ENCODE measurements at regions not wholly inside any gene's neighbourhood (a gene's known extent, or its start where the extent isn't known, plus 50 kb on each side); places are given as distances from the start of the nearest gene placed in this dataset.

DNA sequence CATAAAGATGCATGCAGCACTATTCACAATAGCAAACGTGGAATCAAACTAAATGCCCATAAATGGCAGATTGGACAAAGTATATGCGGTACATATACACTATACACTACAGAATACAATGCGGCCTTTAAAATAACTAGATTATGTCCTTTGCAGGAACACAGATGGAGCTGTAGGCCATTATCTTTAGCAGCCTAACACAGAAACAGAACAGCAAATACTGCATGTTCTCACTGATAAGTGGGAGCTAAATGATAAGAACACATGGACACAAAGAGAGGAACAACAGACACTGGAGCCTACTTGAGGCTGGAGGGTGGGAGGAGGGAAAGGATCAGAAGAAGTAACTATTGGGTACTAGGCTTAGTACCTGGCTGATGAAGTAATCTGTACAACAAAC, 758.2 kb downstream of the TLE1 start:
- no peak for TF ChIP-seq MYC (IDR thresholded peaks at IDR 0.05; ENCODE audit: low read depth, low read length)
- TF ChIP-seq, protein P1, sequence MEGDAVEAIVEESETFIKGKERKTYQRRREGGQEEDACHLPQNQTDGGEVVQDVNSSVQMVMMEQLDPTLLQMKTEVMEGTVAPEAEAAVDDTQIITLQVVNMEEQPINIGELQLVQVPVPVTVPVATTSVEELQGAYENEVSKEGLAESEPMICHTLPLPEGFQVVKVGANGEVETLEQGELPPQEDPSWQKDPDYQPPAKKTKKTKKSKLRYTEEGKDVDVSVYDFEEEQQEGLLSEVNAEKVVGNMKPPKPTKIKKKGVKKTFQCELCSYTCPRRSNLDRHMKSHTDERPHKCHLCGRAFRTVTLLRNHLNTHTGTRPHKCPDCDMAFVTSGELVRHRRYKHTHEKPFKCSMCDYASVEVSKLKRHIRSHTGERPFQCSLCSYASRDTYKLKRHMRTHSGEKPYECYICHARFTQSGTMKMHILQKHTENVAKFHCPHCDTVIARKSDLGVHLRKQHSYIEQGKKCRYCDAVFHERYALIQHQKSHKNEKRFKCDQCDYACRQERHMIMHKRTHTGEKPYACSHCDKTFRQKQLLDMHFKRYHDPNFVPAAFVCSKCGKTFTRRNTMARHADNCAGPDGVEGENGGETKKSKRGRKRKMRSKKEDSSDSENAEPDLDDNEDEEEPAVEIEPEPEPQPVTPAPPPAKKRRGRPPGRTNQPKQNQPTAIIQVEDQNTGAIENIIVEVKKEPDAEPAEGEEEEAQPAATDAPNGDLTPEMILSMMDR (IDR thresholded peaks at IDR 0.05; ENCODE audit: extremely low read depth in 1 of 2, insufficient read depth in 1 of 2, low read depth in 1 of 2, low read length in 2 of 2), result no peak
- TF ChIP-seq EZH2 (IDR thresholded peaks at IDR 0.05; ENCODE audit: borderline replicate concordance, low read depth, low read length, severe bottlenecking), result no peak
- no peak for TF ChIP-seq POLR2AphosphoS5 (IDR thresholded peaks at IDR 0.05; ENCODE audit: insufficient read depth, low read depth, low read length)
- TF ChIP-seq MAX (IDR thresholded peaks at IDR 0.05; ENCODE audit: insufficient read depth, insufficient read length), result no peak
- no peak for TF ChIP-seq POLR2A (IDR thresholded peaks at IDR 0.05; ENCODE audit: low read depth, low read length)
- no peak for TF ChIP-seq FOS (IDR thresholded peaks at IDR 0.05; ENCODE audit: borderline replicate concordance, insufficient read depth, low read length)
- TF ChIP-seq JUN (IDR thresholded peaks at IDR 0.05; ENCODE audit: borderline replicate concordance, insufficient read depth, insufficient read length, low read depth), result no peak
